8988T (cell line): ENCODE measurements at regions not wholly inside any gene's neighbourhood (a gene's known extent, or its start where the extent isn't known, plus 50 kb on each side); places are given as distances from the start of the nearest gene placed in this dataset.

Experiments
- DNase-seq: peaks from one replicate; pipeline ENCODE4 v3.0.0; 2011

- no peak for DNase-seq
These were observed 168.2 kb upstream of the RARB start for GRCh38 chr3:25259871-25260270.

GRCh38 chr3:25262322-25262721, 165.7 kb upstream of the RARB start:
- no peak for DNase-seq

GRCh38 chr3:25265284-25265683, 162.8 kb upstream of the RARB start:
- no peak for DNase-seq

GRCh38 chr3:25266677-25267076, 161.4 kb upstream of the RARB start:
- no peak for DNase-seq

- no peak for DNase-seq
These were observed 156.0 kb upstream of the RARB start for GRCh38 chr3:25272090-25272489.

- DNase-seq = no peak
These were observed 154.4 kb upstream of the RARB start for GRCh38 chr3:25273582-25274171.

GRCh38 chr3:25277503-25277902, 150.6 kb upstream of the RARB start:
- DNase-seq = no peak

- DNase-seq = no peak
These were observed 146.9 kb upstream of the RARB start for GRCh38 chr3:25281041-25281731.

- DNase-seq = no peak
These were observed 146.3 kb upstream of the RARB start for GRCh38 chr3:25281732-25282126.

GRCh38 chr3:25283613-25284012, 144.4 kb upstream of the RARB start:
- DNase-seq = no peak

- no peak for DNase-seq
These were observed 143.8 kb upstream of the RARB start for GRCh38 chr3:25284249-25284648.

GRCh38 chr3:25287291-25287884, 140.7 kb upstream of the RARB start:
- DNase-seq = no peak

- no peak for DNase-seq
These were observed 139.7 kb upstream of the RARB start for GRCh38 chr3:25288413-25288812.

- no peak for DNase-seq
These were observed 138.9 kb upstream of the RARB start for GRCh38 chr3:25289156-25289555.

GRCh38 chr3:25289663-25290062, 138.4 kb upstream of the RARB start:
- DNase-seq = no peak

GRCh38 chr3:25291481-25291905, 136.6 kb upstream of the RARB start:
- DNase-seq = no peak

GRCh38 chr3:25292036-25292435, 136.0 kb upstream of the RARB start:
- DNase-seq = no peak

- no peak for DNase-seq
These were observed 135.5 kb upstream of the RARB start for GRCh38 chr3:25292595-25292994.

- no peak for DNase-seq
These were observed 134.3 kb upstream of the RARB start for GRCh38 chr3:25293736-25294135.

- no peak for DNase-seq
These were observed 133.8 kb upstream of the RARB start for GRCh38 chr3:25294169-25294805.

GRCh38 chr3:25297667-25298585, 130.1 kb upstream of the RARB start:
- DNase-seq = no peak

- DNase-seq = no peak
These were observed 127.9 kb upstream of the RARB start for GRCh38 chr3:25300141-25300540.

- no peak for DNase-seq
These were observed 123.1 kb upstream of the RARB start for GRCh38 chr3:25304916-25305315.
